Mesenchymal stem cell (in vitro differentiated cells and primary cell): ENCODE measurements at regions not wholly inside any gene's neighbourhood (a gene's known extent, or its start where the extent isn't known, plus 50 kb on each side); places are given as distances from the start of the nearest gene placed in this dataset.
A peak's percentile ranks its signal among the peaks of the same experiment; 100 is the strongest.

Experiments
- DNase-seq: peaks from one replicate; pipeline ENCODE4 v3.0.0-alpha.2; 2013
- H2AFZ ChIP-seq: one replicate; pipeline ENCODE4 v1.6.1; 2013; ENCODE audit warnings: low read depth, mild to moderate bottlenecking, control low read depth, inconsistent platforms, low read length, moderate library complexity
- H2AK5ac ChIP-seq: 2 replicates; pipeline ENCODE4 v1.6.1; 2013; ENCODE audit warnings: low read length, moderate library complexity, mild to moderate bottlenecking, inconsistent platforms; ENCODE audit not compliant: severe bottlenecking
- H2BK120ac ChIP-seq: one replicate; pipeline ENCODE4 v1.6.1; 2013; ENCODE audit warnings: low read depth, mild to moderate bottlenecking, inconsistent platforms, low read length, moderate library complexity
- H2BK12ac ChIP-seq, 2 experiments: one replicate each; pipeline ENCODE4 v1.6.1; 2013; ENCODE audit warnings: inconsistent platforms in 2 of 2, low read length in 2 of 2, mild to moderate bottlenecking in 2 of 2, moderate library complexity in 2 of 2, control low read depth in 1 of 2
- H2BK15ac ChIP-seq: one replicate; pipeline ENCODE4 v1.6.1; 2013; ENCODE audit warnings: mild to moderate bottlenecking, low read depth, inconsistent platforms; ENCODE audit not compliant: poor library complexity, severe bottlenecking
- H2BK5ac ChIP-seq: 2 replicates; pipeline ENCODE4 v1.6.1; 2013; ENCODE audit warnings: low read depth, mild to moderate bottlenecking, low read length, control low read depth, inconsistent platforms; ENCODE audit not compliant: poor library complexity, severe bottlenecking
- H3K14ac ChIP-seq, 2 experiments: one replicate each; pipeline ENCODE4 v1.6.1; 2013; ENCODE audit warnings: inconsistent platforms in 2 of 2, low read length in 2 of 2, control low read depth in 1 of 2, mild to moderate bottlenecking in 1 of 2, moderate library complexity in 1 of 2
- H3K18ac ChIP-seq, 2 experiments: one replicate each; pipeline ENCODE4 v1.6.1; 2013; ENCODE audit warnings: inconsistent platforms in 2 of 2, low read length in 2 of 2, control low read depth in 1 of 2, low read depth in 1 of 2, mild to moderate bottlenecking in 1 of 2
- H3K23ac ChIP-seq, 2 experiments: one replicate each; pipeline ENCODE4 v1.6.1; 2013; ENCODE audit warnings: inconsistent platforms in 2 of 2, low read length in 2 of 2, mild to moderate bottlenecking in 2 of 2, moderate library complexity in 2 of 2, control low read depth in 1 of 2
- H3K27ac ChIP-seq: 2 replicates; pipeline ENCODE4 v1.5.1; 2013; ENCODE audit warnings: mild to moderate bottlenecking, moderate library complexity, low read length, control low read depth, inconsistent platforms; ENCODE audit not compliant: poor library complexity, severe bottlenecking
- H3K27me3 ChIP-seq, 2 experiments: 2 replicates each; pipeline versions ENCODE4 v1.6.1 to v1.7.0; 2013; ENCODE audit warnings: low read length in 2 of 2, mild to moderate bottlenecking in 2 of 2, moderate library complexity in 2 of 2, control low read depth in 1 of 2, inconsistent platforms in 1 of 2; ENCODE audit not compliant: control insufficient read depth in 1 of 2, insufficient read depth in 1 of 2
- H3K36me3 ChIP-seq, 2 experiments: 2 replicates each; pipeline versions ENCODE4 v1.6.1 to v1.7.0; 2013; ENCODE audit warnings: low read length in 2 of 2, control low read depth in 1 of 2, inconsistent platforms in 1 of 2, low read depth in 1 of 2, mild to moderate bottlenecking in 1 of 2; ENCODE audit not compliant: insufficient read depth in 2 of 2, control insufficient read depth in 1 of 2
- H3K4ac ChIP-seq, 2 experiments: one replicate each; pipeline ENCODE4 v1.6.1; 2013; ENCODE audit warnings: inconsistent platforms in 2 of 2, low read length in 2 of 2, mild to moderate bottlenecking in 2 of 2, moderate library complexity in 2 of 2, control low read depth in 1 of 2, low read depth in 1 of 2
- H3K4me1 ChIP-seq: 2 replicates; pipeline ENCODE4 v1.6.1; 2013; ENCODE audit warnings: low read depth, low read length, control low read depth; ENCODE audit not compliant: control insufficient read depth, insufficient read depth
- H3K4me2 ChIP-seq: 2 replicates; pipeline ENCODE4 v1.6.1; 2013; ENCODE audit warnings: low read length, mild to moderate bottlenecking, inconsistent platforms; ENCODE audit not compliant: poor library complexity, severe bottlenecking
- H3K4me3 ChIP-seq, 2 experiments: 2 replicates each; pipeline versions ENCODE4 v1.5.1 to v1.7.0; 2013; ENCODE audit warnings: low read length in 2 of 2, mild to moderate bottlenecking in 2 of 2, control low read depth in 1 of 2, low read depth in 1 of 2; ENCODE audit not compliant: insufficient read depth in 1 of 2
- H3K79me1 ChIP-seq: replicated peaks from 2 replicates; pipeline ENCODE4 v1.6.1; 2013; ENCODE audit warnings: mild to moderate bottlenecking, control low read depth, low read length, inconsistent platforms; ENCODE audit not compliant: poor library complexity, severe bottlenecking
- H3K9ac ChIP-seq: 2 replicates; pipeline ENCODE4 v1.7.0; 2013; ENCODE audit warnings: mild to moderate bottlenecking, low read length, moderate library complexity
- H3K9me3 ChIP-seq: 2 replicates; pipeline ENCODE4 v1.7.0; 2013; ENCODE audit warnings: mild to moderate bottlenecking, low read length; ENCODE audit not compliant: control insufficient read depth
- H4K8ac ChIP-seq: one replicate; pipeline ENCODE4 v1.6.1; 2013; ENCODE audit warnings: inconsistent platforms, mild to moderate bottlenecking, low read length, moderate library complexity
- H4K91ac ChIP-seq: one replicate; pipeline ENCODE4 v1.6.1; 2013; ENCODE audit warnings: mild to moderate bottlenecking, low read length, inconsistent platforms
- WGBS: methylation state at CpG from one replicate; pipeline ENCODE4 v1.1.7; 2013; ENCODE audit warnings: mixed read lengths; 5-methylcytosine and 5-hydroxymethylcytosine counted together

DNA sequence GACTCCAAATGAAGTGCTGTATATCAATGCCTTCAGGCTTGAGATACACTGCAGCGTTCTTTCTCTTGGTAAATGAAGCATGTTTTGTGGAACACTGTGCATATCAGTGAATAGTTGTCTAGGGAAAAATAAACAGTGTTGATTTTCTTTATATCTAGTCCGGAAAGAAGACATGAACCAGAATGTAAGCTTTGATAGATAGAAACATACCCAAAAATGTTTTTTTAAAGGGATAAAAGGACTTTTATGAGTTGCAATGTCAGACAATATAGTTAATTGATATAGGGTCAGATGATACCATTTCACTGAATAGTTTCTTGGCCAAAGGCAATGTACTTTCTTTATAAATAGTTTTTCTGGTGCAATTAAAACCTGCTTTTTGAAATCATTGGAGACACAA lies 1037.8 kb downstream of the OTOL1 start:
- H3K4ac ChIP-seq = no peak overlapping the region
- H3K18ac ChIP-seq = no peak overlapping the region
- H3K79me1 ChIP-seq = no peaks in the 10 kb centered on the region
- H2AK5ac ChIP-seq = no peak overlapping the region
- no peak overlapping the region for H3K23ac ChIP-seq
- no peak overlapping the region for H2BK12ac ChIP-seq
- H2AFZ ChIP-seq = no peak overlapping the region
- H2BK120ac ChIP-seq = no peak overlapping the region
- H4K8ac ChIP-seq = no peak overlapping the region
- WGBS = 75% methylated on average over 1 of the region's 2 CpGs
- no peaks in the 10 kb centered on the region for H3K36me3 ChIP-seq
- no peak overlapping the region for H2BK5ac ChIP-seq
- no peak overlapping the region for H4K91ac ChIP-seq
- H3K14ac ChIP-seq = no peak overlapping the region
- H3K9ac ChIP-seq = no peak overlapping the region
- no peak overlapping the region for H3K4me2 ChIP-seq
- DNase-seq = no peak
- no peak overlapping the region for H3K27ac ChIP-seq
- no peaks in the 10 kb centered on the region for H3K4me1 ChIP-seq
- H3K9me3 ChIP-seq = no peaks in the 10 kb centered on the region
- no peak overlapping the region for H2BK15ac ChIP-seq
- H3K4me3 ChIP-seq = no peak overlapping the region
- H3K27me3 ChIP-seq = no peaks in the 10 kb centered on the region

DNA sequence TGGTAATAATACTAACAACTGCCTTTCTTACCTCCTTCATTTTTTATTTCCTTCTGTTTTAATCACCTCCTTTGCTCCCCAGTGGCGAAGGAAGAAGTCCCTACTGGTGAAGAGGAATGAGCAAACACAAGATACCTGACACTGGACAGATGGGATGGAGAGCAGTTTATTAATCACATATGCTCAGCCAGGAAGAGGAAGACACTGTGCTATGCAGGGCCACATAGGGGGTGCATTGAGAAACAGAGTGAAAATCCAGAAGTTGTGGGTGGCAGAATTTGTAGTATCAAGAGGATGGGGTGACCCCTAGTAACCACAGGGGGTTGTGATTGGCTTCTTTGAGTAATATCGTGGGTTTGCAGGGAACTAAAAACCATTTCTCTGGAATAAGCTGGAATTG lies 1041.9 kb downstream of the OTOL1 start:
- Histone ChIP-seq H2BK12ac (peak overlapping the region in 1 of 2 experiments; percentile 42), H3K27ac (no peak overlapping the region), H3K4me2 (no peak overlapping the region), H3K79me1 (no peaks in the 10 kb centered on the region), H3K27me3 (no peaks in the 10 kb centered on the region), H3K23ac (no peak overlapping the region), H2BK5ac (no peak overlapping the region), H4K91ac (no peak overlapping the region), H3K4me1 (no peaks in the 10 kb centered on the region), H4K8ac (no peak overlapping the region), H3K14ac (no peak overlapping the region), H3K9ac (no peak overlapping the region), H2BK120ac (no peak overlapping the region), H3K4me3 (no peak overlapping the region), H2AK5ac (no peak overlapping the region), H3K18ac (peak overlapping the region in 1 of 2 experiments; percentile 73), H3K36me3 (no peaks in the 10 kb centered on the region), H2BK15ac (no peak overlapping the region), H3K4ac (no peak overlapping the region), H2AFZ (peak overlapping the region; percentile 39), H3K9me3 (no peaks in the 10 kb centered on the region)
- 68% methylated on average over 2 of the region's 2 CpGs for WGBS
- DNase-seq = no peak

DNA sequence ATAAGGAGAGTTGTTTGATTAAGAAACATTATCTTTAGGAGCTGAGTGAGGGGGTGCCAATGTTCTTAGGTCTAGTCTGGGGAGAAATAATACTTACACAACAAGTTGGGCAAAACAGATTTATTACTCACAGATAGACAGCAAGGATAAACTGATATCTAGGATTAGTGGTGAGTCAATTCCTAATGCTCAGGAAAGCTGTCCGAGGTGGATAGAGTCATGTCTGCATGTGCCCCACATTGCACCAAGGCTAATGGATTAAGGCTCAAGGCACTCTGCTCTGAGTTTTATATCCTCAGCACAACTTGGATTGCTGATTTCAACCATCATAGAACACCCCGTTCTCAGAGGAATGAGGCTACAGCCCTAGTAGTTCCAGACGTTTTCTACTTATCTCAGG lies 1042.3 kb downstream of the OTOL1 start:
- H3K4me2 ChIP-seq = no peak overlapping the region
- no peak overlapping the region for H3K4me3 ChIP-seq
- H2BK5ac ChIP-seq = no peak overlapping the region
- no peak overlapping the region for H3K4ac ChIP-seq
- H3K36me3 ChIP-seq = no peaks in the 10 kb centered on the region
- no peak overlapping the region for H2AK5ac ChIP-seq
- H2BK120ac ChIP-seq = no peak overlapping the region
- H3K23ac ChIP-seq = no peak overlapping the region
- H4K8ac ChIP-seq = no peak overlapping the region
- no peak overlapping the region for H2BK12ac ChIP-seq
- no peak overlapping the region for H3K9ac ChIP-seq
- H3K79me1 ChIP-seq = no peaks in the 10 kb centered on the region
- no peak overlapping the region for H3K18ac ChIP-seq
- no peaks in the 10 kb centered on the region for H3K4me1 ChIP-seq
- no peaks in the 10 kb centered on the region for H3K9me3 ChIP-seq
- 87% methylated on average over 3 of the region's 3 CpGs for WGBS
- no peak overlapping the region for H3K14ac ChIP-seq
- no peak overlapping the region for H2AFZ ChIP-seq
- H3K27ac ChIP-seq = no peak overlapping the region
- no peaks in the 10 kb centered on the region for H3K27me3 ChIP-seq
- no peak overlapping the region for H2BK15ac ChIP-seq
- DNase-seq = peak; percentile 22
- no peak overlapping the region for H4K91ac ChIP-seq

DNA sequence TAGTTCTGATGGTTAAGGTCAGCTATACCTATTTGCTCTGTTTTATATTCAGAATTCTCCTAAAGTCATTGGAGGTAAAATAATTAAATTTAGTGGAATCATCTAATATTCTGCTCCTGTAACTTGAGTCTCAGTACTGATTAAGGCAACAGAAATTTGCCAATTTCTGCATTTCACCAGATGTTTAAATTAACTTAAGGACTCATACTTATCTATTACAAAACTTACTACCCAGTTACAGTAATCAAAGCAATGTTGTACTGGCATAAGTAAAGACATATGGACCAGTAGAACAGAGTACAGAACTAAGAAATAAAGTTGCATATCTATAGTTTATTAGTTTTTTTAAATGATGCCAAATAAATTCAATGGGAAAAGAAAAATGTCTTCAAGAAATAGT lies 1043.8 kb downstream of the OTOL1 start:
- Histone ChIP-seq H3K79me1 (no peaks in the 10 kb centered on the region), H2BK15ac (no peak overlapping the region), H4K8ac (no peak overlapping the region), H2BK120ac (no peak overlapping the region), H3K27ac (no peak overlapping the region), H2BK5ac (no peak overlapping the region), H3K18ac (no peak overlapping the region), H4K91ac (no peak overlapping the region), H3K9me3 (no peaks in the 10 kb centered on the region), H2BK12ac (no peak overlapping the region), H3K27me3 (no peaks in the 10 kb centered on the region), H3K4me1 (no peaks in the 10 kb centered on the region), H2AFZ (no peak overlapping the region), H3K14ac (no peak overlapping the region), H3K36me3 (no peaks in the 10 kb centered on the region), H3K4ac (no peak overlapping the region), H3K4me2 (no peak overlapping the region), H3K4me3 (no peak overlapping the region), H3K23ac (no peak overlapping the region), H3K9ac (no peak overlapping the region), H2AK5ac (no peak overlapping the region)
- DNase-seq = no peak
